ENCODE measurements at regions not wholly inside any gene's neighbourhood (a gene's known extent, or its start where the extent isn't known, plus 50 kb on each side); places are given as distances from the start of the nearest gene placed in this dataset.

DNA sequence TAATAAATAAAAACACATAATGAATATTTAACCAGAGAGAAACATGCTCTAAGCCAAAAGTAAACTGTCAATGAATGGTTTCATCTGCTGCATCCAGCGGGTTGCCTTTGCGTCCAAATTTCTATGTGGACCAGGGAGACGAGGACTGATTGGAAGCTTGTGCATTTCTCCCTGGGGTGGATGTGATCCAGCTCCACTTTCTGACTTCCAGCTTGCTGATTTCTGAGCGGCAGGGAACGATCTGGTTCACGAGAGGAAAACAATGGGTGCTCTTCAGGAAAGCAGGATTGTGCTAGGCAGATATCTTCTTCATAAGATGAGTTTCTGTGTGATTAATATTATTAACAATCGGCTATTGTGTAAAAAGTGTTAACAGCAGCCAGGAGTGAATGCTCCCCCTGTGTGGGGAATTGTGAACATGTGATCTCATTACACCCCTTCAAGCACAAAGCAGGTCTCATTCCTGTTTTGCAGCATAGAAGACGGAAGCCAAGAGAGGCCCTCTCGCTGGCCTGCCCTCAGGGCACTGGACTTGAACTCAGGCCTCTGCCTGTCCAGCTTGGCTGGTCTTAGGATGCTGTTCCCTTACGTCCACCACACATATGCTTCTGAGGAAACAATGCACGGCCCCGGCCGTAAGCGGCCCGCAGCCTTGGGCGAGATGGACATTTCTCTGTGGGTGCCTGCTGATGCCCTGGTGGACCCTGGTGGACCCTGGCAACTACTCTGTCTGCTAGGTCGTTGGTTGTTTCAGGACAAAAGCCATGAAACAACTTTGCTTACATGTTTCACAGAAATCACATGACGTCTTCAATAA lies 183.4 kb upstream of the C1orf174 start:
- no peaks in the 10 kb centered on the region for H3K36me3 ChIP-seq (ENCODE audit: control insufficient read depth, insufficient read depth, low read length)
- no peak overlapping the region for H3K4me3 ChIP-seq (ENCODE audit: low read depth, low read length)

GRCh38 chr1:4084048-4084431 lies 184.0 kb upstream of the C1orf174 start:
- H3K4me3 ChIP-seq (ENCODE audit: low read depth, low read length) = no peak overlapping the region
- H3K9me3 ChIP-seq (ENCODE audit: control insufficient read depth, insufficient read depth, low read depth, low read length) = peaks cover 25% of the 10 kb centered on the region
- no peak overlapping the region for H3K9ac ChIP-seq (ENCODE audit: low read length)
- H3K36me3 ChIP-seq (ENCODE audit: control insufficient read depth, insufficient read depth, low read length) = no peaks in the 10 kb centered on the region
- H3K4me1 ChIP-seq (ENCODE audit: control insufficient read depth, insufficient read depth, low read length) = no peaks in the 10 kb centered on the region
- no peaks in the 10 kb centered on the region for H3K27me3 ChIP-seq (ENCODE audit: control insufficient read depth, insufficient read depth, low read length)
- no peak overlapping the region for H3K27ac ChIP-seq (ENCODE audit: low read depth, low read length)

More for the DNA sequence above, 183.4 kb upstream of the C1orf174 start:
- Histone ChIP-seq H3K27ac (ENCODE audit: low read depth, low read length) (no peak overlapping the region), H3K4me1 (ENCODE audit: control insufficient read depth, insufficient read depth, low read length) (no peaks in the 10 kb centered on the region), H3K27me3 (ENCODE audit: control insufficient read depth, insufficient read depth, low read length) (no peaks in the 10 kb centered on the region), H3K9ac (ENCODE audit: low read length) (no peak overlapping the region), H3K9me3 (ENCODE audit: control insufficient read depth, insufficient read depth, low read depth, low read length) (peaks cover 25% of the 10 kb centered on the region)

- no peak overlapping the region for H3K27ac ChIP-seq (ENCODE audit: low read depth, low read length)
- no peaks in the 10 kb centered on the region for H3K4me1 ChIP-seq (ENCODE audit: control insufficient read depth, insufficient read depth, low read length)
- H3K4me3 ChIP-seq (ENCODE audit: low read depth, low read length) = no peak overlapping the region
- H3K27me3 ChIP-seq (ENCODE audit: control insufficient read depth, insufficient read depth, low read length) = no peaks in the 10 kb centered on the region
- no peak overlapping the region for H3K9ac ChIP-seq (ENCODE audit: low read length)
- no peaks in the 10 kb centered on the region for H3K36me3 ChIP-seq (ENCODE audit: control insufficient read depth, insufficient read depth, low read length)
- peaks cover 23% of the 10 kb centered on the region for H3K9me3 ChIP-seq (ENCODE audit: control insufficient read depth, insufficient read depth, low read depth, low read length)
Observed at GRCh38 chr1:4084446-4084845, 184.4 kb upstream of the C1orf174 start.

DNA sequence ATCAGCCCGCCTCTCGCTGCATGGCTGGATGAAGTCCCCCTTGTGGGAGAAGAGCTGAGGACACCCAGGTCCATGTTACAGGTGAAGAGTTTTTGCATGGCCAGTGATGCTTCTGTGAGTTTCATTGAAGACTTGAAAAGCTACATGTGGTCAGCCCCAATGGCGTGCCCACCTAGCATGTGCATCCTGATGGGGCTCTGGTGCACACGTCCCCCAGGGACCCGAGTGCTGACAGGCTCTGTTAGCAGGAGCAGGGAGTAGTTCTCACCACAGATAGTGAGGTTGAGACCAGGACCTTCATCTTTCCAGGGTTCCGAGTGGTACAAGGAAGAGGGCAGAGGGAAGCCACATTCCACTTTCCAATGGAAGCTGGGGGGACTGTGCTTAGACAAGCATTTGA lies 184.8 kb upstream of the C1orf174 start:
- no peaks in the 10 kb centered on the region for H3K27me3 ChIP-seq (ENCODE audit: control insufficient read depth, insufficient read depth, low read length)
- H3K9ac ChIP-seq (ENCODE audit: low read length) = no peak overlapping the region
- H3K4me3 ChIP-seq (ENCODE audit: low read depth, low read length) = no peak overlapping the region
- H3K4me1 ChIP-seq (ENCODE audit: control insufficient read depth, insufficient read depth, low read length) = no peaks in the 10 kb centered on the region
- no peaks in the 10 kb centered on the region for H3K36me3 ChIP-seq (ENCODE audit: control insufficient read depth, insufficient read depth, low read length)
- peaks cover 18% of the 10 kb centered on the region for H3K9me3 ChIP-seq (ENCODE audit: control insufficient read depth, insufficient read depth, low read depth, low read length)
- H3K27ac ChIP-seq (ENCODE audit: low read depth, low read length) = no peak overlapping the region

GRCh38 chr1:4085546-4085945 lies 185.5 kb upstream of the C1orf174 start:
- no peak overlapping the region for H3K4me3 ChIP-seq (ENCODE audit: low read depth, low read length)
- no peaks in the 10 kb centered on the region for H3K27me3 ChIP-seq (ENCODE audit: control insufficient read depth, insufficient read depth, low read length)
- no peaks in the 10 kb centered on the region for H3K4me1 ChIP-seq (ENCODE audit: control insufficient read depth, insufficient read depth, low read length)
- no peaks in the 10 kb centered on the region for H3K36me3 ChIP-seq (ENCODE audit: control insufficient read depth, insufficient read depth, low read length)
- no peak overlapping the region for H3K9ac ChIP-seq (ENCODE audit: low read length)
- H3K27ac ChIP-seq (ENCODE audit: low read depth, low read length) = no peak overlapping the region
- peaks cover 12% of the 10 kb centered on the region for H3K9me3 ChIP-seq (ENCODE audit: control insufficient read depth, insufficient read depth, low read depth, low read length)

DNA sequence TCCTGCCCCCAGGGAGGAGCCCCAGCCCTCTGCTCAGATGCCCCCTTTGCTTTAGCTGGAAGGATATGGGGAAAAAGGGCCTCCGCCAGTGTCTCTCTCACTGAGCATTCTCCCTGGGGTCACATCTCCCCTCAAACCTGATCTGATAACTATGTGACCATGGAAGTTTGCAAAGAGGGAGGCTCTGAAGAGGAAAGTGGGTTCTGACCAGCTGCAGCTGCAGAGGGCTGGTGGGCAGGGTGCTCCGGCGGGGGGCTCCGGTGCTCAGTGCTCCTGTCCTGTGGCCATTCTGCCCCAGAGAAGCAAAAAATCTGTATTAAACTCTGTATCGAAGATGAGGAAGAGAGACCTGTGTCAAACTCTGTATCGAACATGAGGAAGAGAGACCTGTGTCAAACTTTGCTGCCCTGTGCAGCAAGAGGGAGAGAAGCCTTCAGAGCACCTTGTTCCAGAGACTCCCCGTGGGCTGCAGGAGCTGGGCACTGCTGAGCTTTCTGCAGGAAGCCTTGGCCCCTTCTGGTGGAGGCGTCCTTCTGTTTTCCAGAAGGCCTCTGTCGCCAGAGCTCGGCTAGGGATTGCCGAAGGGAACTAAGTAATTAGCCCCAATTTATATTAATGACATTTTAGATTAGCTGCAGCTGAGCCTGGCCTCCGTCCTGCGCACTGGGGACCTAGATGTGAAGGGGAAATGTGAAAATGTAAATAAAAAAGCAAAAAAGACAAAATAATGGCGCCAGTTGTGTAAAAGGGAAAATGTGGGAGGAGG lies 186.2 kb upstream of the C1orf174 start:
- no peaks in the 10 kb centered on the region for H3K4me1 ChIP-seq (ENCODE audit: control insufficient read depth, insufficient read depth, low read length)
- H3K9me3 ChIP-seq (ENCODE audit: control insufficient read depth, insufficient read depth, low read depth, low read length) = peaks cover 8% of the 10 kb centered on the region
- no peaks in the 10 kb centered on the region for H3K36me3 ChIP-seq (ENCODE audit: control insufficient read depth, insufficient read depth, low read length)
- no peaks in the 10 kb centered on the region for H3K27me3 ChIP-seq (ENCODE audit: control insufficient read depth, insufficient read depth, low read length)
- H3K4me3 ChIP-seq (ENCODE audit: low read depth, low read length) = no peak overlapping the region
- H3K27ac ChIP-seq (ENCODE audit: low read depth, low read length) = no peak overlapping the region
- H3K9ac ChIP-seq (ENCODE audit: low read length) = no peak overlapping the region

DNA sequence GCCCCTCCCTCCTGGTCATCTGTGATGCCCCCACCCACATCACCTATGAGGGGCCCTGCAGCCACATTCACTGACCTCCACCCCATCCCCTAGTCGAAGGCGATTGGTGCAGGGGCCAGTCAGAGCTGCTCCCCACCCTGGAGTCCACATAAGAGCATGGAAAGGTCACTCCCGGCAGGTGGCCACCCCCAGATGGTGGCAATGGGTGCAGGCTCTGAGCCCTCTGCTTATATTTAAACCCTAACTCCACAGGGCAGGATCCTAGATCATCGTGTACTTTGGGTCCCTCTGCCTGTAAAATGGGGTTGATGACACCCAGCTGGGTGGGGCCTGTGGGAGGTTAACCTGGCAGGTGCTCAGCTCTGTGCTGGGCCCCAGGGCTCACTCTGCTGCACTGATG lies 186.8 kb upstream of the C1orf174 start:
- Histone ChIP-seq H3K9ac (ENCODE audit: low read length) (no peak overlapping the region), H3K9me3 (ENCODE audit: control insufficient read depth, insufficient read depth, low read depth, low read length) (peaks cover 9% of the 10 kb centered on the region; the same call in 1 of the 2 replicates), H3K4me1 (ENCODE audit: control insufficient read depth, insufficient read depth, low read length) (no peaks in the 10 kb centered on the region), H3K27ac (ENCODE audit: low read depth, low read length) (no peak overlapping the region), H3K4me3 (ENCODE audit: low read depth, low read length) (no peak overlapping the region), H3K36me3 (ENCODE audit: control insufficient read depth, insufficient read depth, low read length) (no peaks in the 10 kb centered on the region), H3K27me3 (ENCODE audit: control insufficient read depth, insufficient read depth, low read length) (no peaks in the 10 kb centered on the region)

- Histone ChIP-seq H3K9ac (ENCODE audit: low read length) (no peak overlapping the region), H3K4me3 (ENCODE audit: low read depth, low read length) (no peak overlapping the region), H3K9me3 (ENCODE audit: control insufficient read depth, insufficient read depth, low read depth, low read length) (peaks cover 11% of the 10 kb centered on the region; the same call in 1 of the 2 replicates), H3K27ac (ENCODE audit: low read depth, low read length) (no peak overlapping the region), H3K4me1 (ENCODE audit: control insufficient read depth, insufficient read depth, low read length) (no peaks in the 10 kb centered on the region), H3K36me3 (ENCODE audit: control insufficient read depth, insufficient read depth, low read length) (no peaks in the 10 kb centered on the region), H3K27me3 (ENCODE audit: control insufficient read depth, insufficient read depth, low read length) (no peaks in the 10 kb centered on the region)
Observed at GRCh38 chr1:4087530-4088420, 187.7 kb upstream of the C1orf174 start.

- Histone ChIP-seq H3K27me3 (ENCODE audit: control insufficient read depth, insufficient read depth, low read length) (no peaks in the 10 kb centered on the region), H3K9ac (ENCODE audit: low read length) (no peak overlapping the region), H3K36me3 (ENCODE audit: control insufficient read depth, insufficient read depth, low read length) (no peaks in the 10 kb centered on the region), H3K9me3 (ENCODE audit: control insufficient read depth, insufficient read depth, low read depth, low read length) (peaks cover 13% of the 10 kb centered on the region), H3K27ac (ENCODE audit: low read depth, low read length) (no peak overlapping the region), H3K4me3 (ENCODE audit: low read depth, low read length) (no peak overlapping the region), H3K4me1 (ENCODE audit: control insufficient read depth, insufficient read depth, low read length) (no peaks in the 10 kb centered on the region)
Observed at GRCh38 chr1:4088676-4089075, 188.6 kb upstream of the C1orf174 start.

- peaks cover 14% of the 10 kb centered on the region for H3K9me3 ChIP-seq (ENCODE audit: control insufficient read depth, insufficient read depth, low read depth, low read length)
- no peaks in the 10 kb centered on the region for H3K36me3 ChIP-seq (ENCODE audit: control insufficient read depth, insufficient read depth, low read length)
- H3K27ac ChIP-seq (ENCODE audit: low read depth, low read length) = no peak overlapping the region
- H3K4me1 ChIP-seq (ENCODE audit: control insufficient read depth, insufficient read depth, low read length) = no peaks in the 10 kb centered on the region
- H3K4me3 ChIP-seq (ENCODE audit: low read depth, low read length) = no peak overlapping the region
- no peak overlapping the region for H3K9ac ChIP-seq (ENCODE audit: low read length)
- no peaks in the 10 kb centered on the region for H3K27me3 ChIP-seq (ENCODE audit: control insufficient read depth, insufficient read depth, low read length)
Observed at GRCh38 chr1:4089421-4090175, 189.5 kb upstream of the C1orf174 start.

Data from HUES6 (cell line).